B cell (primary cell): ENCODE measurements at regions not wholly inside any gene's neighbourhood (a gene's known extent, or its start where the extent isn't known, plus 50 kb on each side); places are given as distances from the start of the nearest gene placed in this dataset.

ENCODE experiments used
- ATAC-seq: fragments of 200-7000 bp; cut with Tn5 transposase; one replicate; pipeline ENCODE4 v1.10.0; 2021; ENCODE audit warnings: low read depth, mild to moderate bottlenecking, moderate number of reproducible peaks, moderate library complexity
- CTCF ChIA-PET: fragments of 350-600 bp; sonication (Branson Sonifier 250); formaldehyde crosslinking; loops from one replicate; lab custom pipeline; 2021; ENCODE audit warnings: antibody characterized with exemption, inconsistent platforms; lab: Charles Lee
- POLR2A ChIA-PET: fragments of 350-600 bp; sonication (Branson Sonifier 250); formaldehyde crosslinking; loops from one replicate; lab custom pipeline; 2021; ENCODE audit warnings: antibody characterized with exemption; lab: Charles Lee
- DNase-seq: peaks from one replicate; pipeline ENCODE4 v3.0.0; 2013
- H2AFZ ChIP-seq: 2 replicates; pipeline ENCODE4 v1.6.1; 2012; ENCODE audit warnings: mild to moderate bottlenecking, low read depth, low read length; ENCODE audit not compliant: insufficient read depth, poor library complexity, severe bottlenecking
- H3K27ac ChIP-seq, 2 donors: 1 replicate in 1 of 2; 2 replicates in 1 of 2; pipeline ENCODE4 v1.5.1; 2012 to 2013; ENCODE audit warnings: low read length in 2 of 2, mild to moderate bottlenecking in 2 of 2, moderate library complexity in 1 of 2
- H3K27me3 ChIP-seq, 4 experiments: fragments of 200-600 bp in 1 of 4; sonication (generic) in 1 of 4; replicated peaks in 1 of 4; 1 replicate in 2 of 4; 2 replicates in 2 of 4; pipeline versions ENCODE4 v1.6.1 to v1.7.0; 2013 to 2016; ENCODE audit warnings: low read length in 3 of 4, mild to moderate bottlenecking in 2 of 4, mixed read lengths in 1 of 4, moderate library complexity in 1 of 4; ENCODE audit not compliant: insufficient read depth in 4 of 4, control insufficient read depth in 3 of 4; ENCODE audit errors: control extremely low read depth in 1 of 4
- H3K36me3 ChIP-seq, 2 experiments: replicated peaks in 1 of 2; 1 replicate in 1 of 2; 2 replicates in 1 of 2; pipeline versions ENCODE4 v1.6.1 to v1.7.1; 2013; ENCODE audit warnings: low read length in 1 of 2; ENCODE audit not compliant: insufficient read depth in 2 of 2, control insufficient read depth in 1 of 2; ENCODE audit errors: control extremely low read depth in 1 of 2, extremely low read depth in 1 of 2
- H3K4me1 ChIP-seq, 2 donors: fragments of 200-600 bp in 1 of 2; sonication (generic) in 1 of 2; 1 replicate in 1 of 2; 2 replicates in 1 of 2; pipeline versions ENCODE4 v1.5.1 to v1.6.1; 2013 to 2017; ENCODE audit warnings: low read length in 2 of 2; ENCODE audit not compliant: control insufficient read depth in 2 of 2, insufficient read depth in 2 of 2
- H3K4me2 ChIP-seq: replicated peaks from 2 replicates; pipeline ENCODE3; 2012; ENCODE audit warnings: mild to moderate bottlenecking, low read depth, low read length; ENCODE audit not compliant: poor library complexity, severe bottlenecking
- H3K4me3 ChIP-seq, 5 experiments: fragments of 200-600 bp in 1 of 5; sonication (generic) in 1 of 5; 1 replicate in 3 of 5; 2 replicates in 2 of 5; pipeline versions ENCODE4 v1.5.1 to v1.7.0; 2011 to 2016; ENCODE audit warnings: low read length in 4 of 5, mild to moderate bottlenecking in 4 of 5, low read depth in 2 of 5, control low read depth in 1 of 5, moderate library complexity in 1 of 5; ENCODE audit not compliant: insufficient read depth in 1 of 5; ENCODE audit errors: control extremely low read depth in 1 of 5, extremely low read depth in 1 of 5
- H3K79me2 ChIP-seq: fragments of 200-600 bp; sonication (generic); one replicate; pipeline ENCODE4 v1.6.0; 2016; ENCODE audit warnings: low read length; ENCODE audit not compliant: control insufficient read depth, insufficient read depth
- H3K9ac ChIP-seq: fragments of 200-600 bp; sonication (generic); 2 replicates; pipeline ENCODE4 v1.6.1; 2017; ENCODE audit warnings: mild to moderate bottlenecking, low read length, moderate library complexity
- H3K9me3 ChIP-seq, 3 donors: one replicate each; pipeline versions ENCODE4 v1.6.1 to v1.7.1; 2013; ENCODE audit warnings: low read length in 2 of 3; ENCODE audit not compliant: control insufficient read depth in 2 of 3, insufficient read depth in 1 of 3; ENCODE audit errors: control extremely low read depth in 1 of 3
- H4K20me1 ChIP-seq: 2 replicates; pipeline ENCODE4 v1.6.0; 2012; ENCODE audit warnings: mild to moderate bottlenecking, low read length; ENCODE audit not compliant: insufficient read depth, control insufficient read depth, poor library complexity, severe bottlenecking
- H3K27ac Mint-ChIP-seq: one replicate; pipeline ENCODE4 v1.8.0; 2021; ENCODE audit warnings: mixed read lengths
- H3K27me3 Mint-ChIP-seq: one replicate; pipeline ENCODE4 v1.8.0; 2021; ENCODE audit warnings: mixed read lengths
- H3K4me1 Mint-ChIP-seq: one replicate; pipeline ENCODE4 v1.8.0; 2021; ENCODE audit warnings: mixed read lengths
- H3K4me3 Mint-ChIP-seq: one replicate; pipeline ENCODE4 v1.8.0; 2021; ENCODE audit warnings: mixed read lengths
- H3K9me3 Mint-ChIP-seq: one replicate; pipeline ENCODE4 v1.8.0; 2022; ENCODE audit warnings: mixed read lengths; ENCODE audit not compliant: insufficient read depth
- EZH2 ChIP-seq: IDR thresholded peaks from 2 replicates; pipeline ENCODE4 v1.6.1; 2012; ENCODE audit warnings: borderline replicate concordance, low read depth, mild to moderate bottlenecking, moderate library complexity, low read length; ENCODE audit not compliant: insufficient read depth, poor library complexity, severe bottlenecking
- WGBS: methylation state at CpG from one replicate; pipeline ENCODE4 v1.1.5; 2013; ENCODE audit warnings: missing lambda C conversion rate; ENCODE audit not compliant: insufficient coverage; 5-methylcytosine and 5-hydroxymethylcytosine counted together
- intact Hi-C: fragments of 100-400 bp; cut with micrococcal nuclease; formaldehyde crosslinking; loops from one replicate; pipeline ENCODE4 v1.10.0; 2022
- TF ChIP-seq, protein P1 (sequence below): fragments of 200-600 bp; IDR thresholded peaks from one replicate; pipeline ENCODE4 v1.8.0; 2022; ENCODE audit warnings: antibody characterized with exemption, mild to moderate bottlenecking

DNA sequence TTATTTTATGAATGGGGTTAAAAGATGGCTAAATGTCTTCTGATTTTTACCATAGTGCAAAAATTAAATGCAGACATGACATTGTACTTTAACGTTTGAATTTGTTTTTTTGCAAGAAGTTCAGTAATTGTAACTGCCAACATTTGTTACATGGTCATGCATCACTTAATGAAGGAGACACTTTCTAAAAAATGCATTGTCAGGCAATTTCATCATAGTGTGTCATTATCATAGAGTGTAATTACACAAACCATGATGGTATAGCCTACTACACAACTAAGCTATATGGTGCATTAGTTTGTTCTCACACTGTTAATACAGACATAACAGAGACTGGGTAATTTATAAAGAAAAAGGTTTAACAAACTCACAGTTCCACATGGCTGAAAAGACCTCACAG is 50.0 kb upstream of the NAA35 start:
- Histone ChIP-seq H3K4me1 (no peaks in the 10 kb centered on the region), H3K4me2 (no peak overlapping the region), H3K36me3 (no peaks in the 10 kb centered on the region), H3K79me2 (no peaks in the 10 kb centered on the region), H4K20me1 (no peaks in the 10 kb centered on the region), H3K9ac (no peak overlapping the region), H3K9me3 (peaks cover 0 to 13% (median 0%) of the 10 kb centered on the region in 3 donors), H3K4me3 (no peak overlapping the region), H3K27me3 (no peaks in the 10 kb centered on the region), H2AFZ (no peak overlapping the region), H3K27ac (no peak overlapping the region)
- H3K9me3 Mint-ChIP-seq: peaks cover 4% of the 10 kb centered on the region
- no peak for ATAC-seq
- H3K4me3 Mint-ChIP-seq: no peak overlapping the region
- no peaks in the 10 kb centered on the region for H3K27me3 Mint-ChIP-seq
- H3K27ac Mint-ChIP-seq: no peak overlapping the region
- WGBS: no CpG with 5 or more reads among the region's 1 CpG
- intact Hi-C loops: no loop called here
- DNase-seq: no peak
- POLR2A ChIA-PET: no interaction called here
- no peaks in the 10 kb centered on the region for H3K4me1 Mint-ChIP-seq
- no peak for TF ChIP-seq EZH2
- TF ChIP-seq, protein P1, sequence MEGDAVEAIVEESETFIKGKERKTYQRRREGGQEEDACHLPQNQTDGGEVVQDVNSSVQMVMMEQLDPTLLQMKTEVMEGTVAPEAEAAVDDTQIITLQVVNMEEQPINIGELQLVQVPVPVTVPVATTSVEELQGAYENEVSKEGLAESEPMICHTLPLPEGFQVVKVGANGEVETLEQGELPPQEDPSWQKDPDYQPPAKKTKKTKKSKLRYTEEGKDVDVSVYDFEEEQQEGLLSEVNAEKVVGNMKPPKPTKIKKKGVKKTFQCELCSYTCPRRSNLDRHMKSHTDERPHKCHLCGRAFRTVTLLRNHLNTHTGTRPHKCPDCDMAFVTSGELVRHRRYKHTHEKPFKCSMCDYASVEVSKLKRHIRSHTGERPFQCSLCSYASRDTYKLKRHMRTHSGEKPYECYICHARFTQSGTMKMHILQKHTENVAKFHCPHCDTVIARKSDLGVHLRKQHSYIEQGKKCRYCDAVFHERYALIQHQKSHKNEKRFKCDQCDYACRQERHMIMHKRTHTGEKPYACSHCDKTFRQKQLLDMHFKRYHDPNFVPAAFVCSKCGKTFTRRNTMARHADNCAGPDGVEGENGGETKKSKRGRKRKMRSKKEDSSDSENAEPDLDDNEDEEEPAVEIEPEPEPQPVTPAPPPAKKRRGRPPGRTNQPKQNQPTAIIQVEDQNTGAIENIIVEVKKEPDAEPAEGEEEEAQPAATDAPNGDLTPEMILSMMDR: no peak
- CTCF ChIA-PET: no interaction called here
